Loucy (cell line): ENCODE measurements at regions not wholly inside any gene's neighbourhood (a gene's known extent, or its start where the extent isn't known, plus 50 kb on each side); places are given as distances from the start of the nearest gene placed in this dataset.

Experiments used
- H2AFZ ChIP-seq: fragments of 200-600 bp; sonication (generic); 2 replicates; pipeline ENCODE4 v1.6.0; 2016; ENCODE audit warnings: antibody characterized with exemption, mild to moderate bottlenecking, low read length, moderate library complexity
- H3F3A ChIP-seq: fragments of 200-600 bp; 2 replicates; pipeline ENCODE4 v1.6.0; 2016; ENCODE audit warnings: antibody characterized with exemption, low read depth, mild to moderate bottlenecking
- H3K27me3 ChIP-seq: fragments of 200-600 bp; sonication (generic); 2 replicates; pipeline ENCODE4 v1.6.1; 2014; ENCODE audit warnings: low read length, mild to moderate bottlenecking; ENCODE audit not compliant: insufficient read depth, poor library complexity, severe bottlenecking
- H3K36me3 ChIP-seq: fragments of 200-600 bp; sonication (generic); 2 replicates; pipeline ENCODE4 v1.6.1; 2016; ENCODE audit warnings: low read length; ENCODE audit not compliant: insufficient read depth
- H3K4me1 ChIP-seq: fragments of 200-600 bp; sonication (generic); 2 replicates; pipeline ENCODE4 v1.5.1; 2014; ENCODE audit warnings: low read length, mild to moderate bottlenecking; ENCODE audit not compliant: insufficient read depth, poor library complexity, severe bottlenecking
- H3K4me2 ChIP-seq: fragments of 200-600 bp; sonication (generic); 2 replicates; pipeline ENCODE4 v1.6.0; 2014; ENCODE audit warnings: antibody characterized with exemption, low read length, low read depth, mild to moderate bottlenecking; ENCODE audit not compliant: poor library complexity, severe bottlenecking
- H3K4me3 ChIP-seq: fragments of 200-600 bp; sonication (generic); 2 replicates; pipeline ENCODE4 v1.5.1; 2014; ENCODE audit warnings: low read length, mild to moderate bottlenecking, mixed read lengths; ENCODE audit not compliant: poor library complexity, severe bottlenecking
- H3K79me2 ChIP-seq: fragments of 200-600 bp; sonication (generic); 2 replicates; pipeline ENCODE4 v1.6.1; 2014; ENCODE audit warnings: low read length; ENCODE audit not compliant: insufficient read depth
- H3K9ac ChIP-seq: fragments of 200-600 bp; sonication (generic); 2 replicates; pipeline ENCODE4 v1.6.0; 2014; ENCODE audit warnings: mild to moderate bottlenecking, low read depth, low read length, moderate library complexity; ENCODE audit not compliant: poor library complexity, severe bottlenecking
- H3K9me2 ChIP-seq: fragments of 200-600 bp; sonication (generic); replicated peaks from 2 replicates; pipeline ENCODE4 v1.6.1; 2016; ENCODE audit warnings: low read depth, low read length, mixed read lengths
- H3K9me3 ChIP-seq: fragments of 200-600 bp; sonication (generic); 2 replicates; pipeline ENCODE4 v1.6.1; 2014; ENCODE audit warnings: mild to moderate bottlenecking, antibody characterized with exemption, low read length, low read depth; ENCODE audit not compliant: insufficient read depth
- H4K20me1 ChIP-seq: fragments of 200-600 bp; sonication (generic); 2 replicates; pipeline ENCODE4 v1.6.0; 2014; ENCODE audit warnings: antibody characterized with exemption, low read length, mild to moderate bottlenecking; ENCODE audit not compliant: insufficient read depth, poor library complexity, severe bottlenecking
- EZH2phosphoT487 ChIP-seq: fragments of 200-600 bp; IDR thresholded peaks from 2 replicates; pipeline ENCODE4 v1.6.1; 2018; ENCODE audit warnings: antibody characterized with exemption, mild to moderate bottlenecking, moderate library complexity, borderline replicate concordance
- TF ChIP-seq, protein P1 (sequence below): fragments of 200-600 bp; sonication (generic); conservative IDR thresholded peaks from 2 replicates; pipeline ENCODE4 v1.5.1; 2014; ENCODE audit warnings: mild to moderate bottlenecking, antibody characterized with exemption, low read length

DNA sequence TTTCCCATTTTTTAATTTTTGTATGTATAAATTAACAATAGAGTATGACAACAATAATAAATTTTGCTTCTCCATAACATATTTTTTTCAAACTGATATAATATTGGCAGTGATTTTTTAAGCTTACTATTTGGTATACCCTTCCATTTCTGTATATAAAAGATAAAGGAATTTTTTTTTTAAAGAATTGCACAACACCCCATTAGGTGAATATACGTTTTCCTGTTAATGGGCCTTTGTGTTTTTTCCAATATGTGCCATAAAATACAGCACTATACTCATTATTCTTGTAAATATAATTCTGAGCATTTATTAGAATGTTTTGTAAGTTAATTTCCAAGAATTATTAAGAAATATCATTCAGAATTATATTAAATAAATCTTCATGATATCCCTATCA, 515.2 kb upstream of the RGS18 start:
- H3K27me3 ChIP-seq: no peaks in the 10 kb centered on the region
- H3K4me2 ChIP-seq: no peak overlapping the region
- H2AFZ ChIP-seq: no peak overlapping the region
- H3K4me3 ChIP-seq: no peak overlapping the region
- no peaks in the 10 kb centered on the region for H3F3A ChIP-seq
- H3K9me2 ChIP-seq: no peaks in the 10 kb centered on the region
- no peak overlapping the region for H3K9ac ChIP-seq
- H4K20me1 ChIP-seq: no peaks in the 10 kb centered on the region
- H3K4me1 ChIP-seq: no peaks in the 10 kb centered on the region
- no peaks in the 10 kb centered on the region for H3K79me2 ChIP-seq
- H3K36me3 ChIP-seq: no peaks in the 10 kb centered on the region
- H3K9me3 ChIP-seq: no peaks in the 10 kb centered on the region; the same call in 1 of the 2 replicates
- TF ChIP-seq, protein P1, sequence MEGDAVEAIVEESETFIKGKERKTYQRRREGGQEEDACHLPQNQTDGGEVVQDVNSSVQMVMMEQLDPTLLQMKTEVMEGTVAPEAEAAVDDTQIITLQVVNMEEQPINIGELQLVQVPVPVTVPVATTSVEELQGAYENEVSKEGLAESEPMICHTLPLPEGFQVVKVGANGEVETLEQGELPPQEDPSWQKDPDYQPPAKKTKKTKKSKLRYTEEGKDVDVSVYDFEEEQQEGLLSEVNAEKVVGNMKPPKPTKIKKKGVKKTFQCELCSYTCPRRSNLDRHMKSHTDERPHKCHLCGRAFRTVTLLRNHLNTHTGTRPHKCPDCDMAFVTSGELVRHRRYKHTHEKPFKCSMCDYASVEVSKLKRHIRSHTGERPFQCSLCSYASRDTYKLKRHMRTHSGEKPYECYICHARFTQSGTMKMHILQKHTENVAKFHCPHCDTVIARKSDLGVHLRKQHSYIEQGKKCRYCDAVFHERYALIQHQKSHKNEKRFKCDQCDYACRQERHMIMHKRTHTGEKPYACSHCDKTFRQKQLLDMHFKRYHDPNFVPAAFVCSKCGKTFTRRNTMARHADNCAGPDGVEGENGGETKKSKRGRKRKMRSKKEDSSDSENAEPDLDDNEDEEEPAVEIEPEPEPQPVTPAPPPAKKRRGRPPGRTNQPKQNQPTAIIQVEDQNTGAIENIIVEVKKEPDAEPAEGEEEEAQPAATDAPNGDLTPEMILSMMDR: no peak
- TF ChIP-seq EZH2phosphoT487: no peak

DNA sequence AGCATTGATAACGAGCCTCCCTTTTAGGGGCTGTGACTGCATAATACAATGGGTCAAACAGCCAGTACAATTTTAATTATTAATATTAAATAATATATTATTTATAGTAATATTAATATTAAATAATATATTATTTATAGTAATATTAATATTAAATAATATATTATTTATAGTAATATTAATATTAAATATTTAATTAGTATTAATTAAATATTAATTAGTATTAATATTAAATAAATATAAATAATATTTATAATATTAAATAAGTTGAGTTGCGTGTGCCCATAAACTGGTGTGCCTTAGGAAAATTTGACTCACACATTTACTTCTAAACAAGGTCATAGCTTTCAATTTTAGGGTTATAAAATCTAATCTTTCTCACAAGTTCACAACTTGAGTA, 509.3 kb upstream of the RGS18 start:
- Histone ChIP-seq H3K36me3 (no peaks in the 10 kb centered on the region), H3K4me2 (no peak overlapping the region), H3K27me3 (no peaks in the 10 kb centered on the region), H4K20me1 (no peaks in the 10 kb centered on the region), H3K9me2 (no peaks in the 10 kb centered on the region), H3K4me1 (no peaks in the 10 kb centered on the region), H3K9ac (no peak overlapping the region), H3K4me3 (no peak overlapping the region), H2AFZ (no peak overlapping the region), H3K9me3 (no peaks in the 10 kb centered on the region; the same call in 1 of the 2 replicates), H3F3A (no peaks in the 10 kb centered on the region), H3K79me2 (no peaks in the 10 kb centered on the region)
- TF ChIP-seq, protein P1: no peak
- no peak for TF ChIP-seq EZH2phosphoT487

GRCh38 chr1:191662051-191662450, 496.2 kb upstream of the RGS18 start:
- H4K20me1 ChIP-seq: no peaks in the 10 kb centered on the region
- TF ChIP-seq, protein P1: no peak
- TF ChIP-seq EZH2phosphoT487: no peak
- H3F3A ChIP-seq: no peaks in the 10 kb centered on the region
- H3K4me2 ChIP-seq: no peak overlapping the region
- no peak overlapping the region for H3K4me3 ChIP-seq
- no peaks in the 10 kb centered on the region for H3K79me2 ChIP-seq
- H3K27me3 ChIP-seq: no peaks in the 10 kb centered on the region
- no peaks in the 10 kb centered on the region for H3K9me3 ChIP-seq
- no peaks in the 10 kb centered on the region for H3K9me2 ChIP-seq
- H3K4me1 ChIP-seq: peaks cover 3% of the 10 kb centered on the region
- H3K9ac ChIP-seq: no peak overlapping the region
- H2AFZ ChIP-seq: no peak overlapping the region
- H3K36me3 ChIP-seq: no peaks in the 10 kb centered on the region
